H1 (cell line): ENCODE measurements at regions not wholly inside any gene's neighbourhood (a gene's known extent, or its start where the extent isn't known, plus 50 kb on each side); places are given as distances from the start of the nearest gene placed in this dataset.

ENCODE experiments used
- CTCF ChIA-PET: fragments of 300-600 bp; sonication (Branson Sonifier 250); formaldehyde crosslinking; loops from one replicate; lab custom pipeline; 2021; ENCODE audit not compliant: partially characterized antibody; lab: Charles Lee
- POLR2A ChIA-PET: fragments of 300-600 bp; sonication (Branson Sonifier 250); formaldehyde crosslinking; loops from one replicate; lab custom pipeline; 2021; ENCODE audit warnings: inconsistent platforms; ENCODE audit not compliant: partially characterized antibody; lab: Charles Lee
- DNase-seq, 2 experiments: peaks; one replicate each; pipeline versions ENCODE4 v3.0.0 to v3.0.0-alpha.2; 2010 to 2022; ENCODE audit warnings: low spot score in 2 of 2, low read depth in 1 of 2, mixed read lengths in 1 of 2
- FAIRE-seq: peaks from 2 replicates; lab custom pipeline; 2011; peaks lifted over from hg19 to GRCh38; lab: Jason Lieb, UNC
- H2AFZ ChIP-seq: 2 replicates; pipeline ENCODE4 v1.8.1; 2012; ENCODE audit warnings: low read length, inconsistent platforms
- H2AK5ac ChIP-seq: 2 replicates; pipeline ENCODE4 v1.6.1; 2013; ENCODE audit warnings: low read depth, low read length
- H2BK120ac ChIP-seq: replicated peaks from 2 replicates; pipeline ENCODE3; 2013; ENCODE audit warnings: low read depth, low read length, inconsistent platforms
- H2BK12ac ChIP-seq: 2 replicates; pipeline ENCODE4 v1.6.1; 2013; ENCODE audit warnings: low read depth, low read length
- H2BK15ac ChIP-seq: 2 replicates; pipeline ENCODE4 v1.6.1; 2013; ENCODE audit warnings: low read length
- H2BK20ac ChIP-seq: 2 replicates; pipeline ENCODE4 v1.6.1; 2013; ENCODE audit warnings: low read length
- H2BK5ac ChIP-seq: 2 replicates; pipeline ENCODE4 v1.6.1; 2013; ENCODE audit warnings: low read depth, low read length
- H3K14ac ChIP-seq: 2 replicates; pipeline ENCODE4 v1.6.1; 2013; ENCODE audit warnings: inconsistent platforms; ENCODE audit not compliant: insufficient read length
- H3K18ac ChIP-seq: 2 replicates; pipeline ENCODE4 v1.6.1; 2013; ENCODE audit warnings: low read length; ENCODE audit errors: extremely low read depth
- H3K23ac ChIP-seq: 2 replicates; pipeline ENCODE4 v1.6.1; 2013; ENCODE audit warnings: inconsistent platforms; ENCODE audit not compliant: insufficient read length
- H3K23me2 ChIP-seq: 2 replicates; pipeline ENCODE4 v1.6.1; 2013; ENCODE audit warnings: low read depth, low read length
- H3K27ac ChIP-seq: 2 replicates; pipeline ENCODE4 v1.6.1; 2011; ENCODE audit warnings: low read depth, low read length, inconsistent platforms
- H3K27me3 ChIP-seq, 4 experiments: replicated peaks in 1 of 4; 1 replicate in 1 of 4; 2 replicates in 3 of 4; pipeline versions ENCODE4 v1.6.1 to v1.8.1; 2011 to 2013; ENCODE audit warnings: low read length in 3 of 4, mild to moderate bottlenecking in 3 of 4, inconsistent platforms in 2 of 4, mixed read lengths in 2 of 4, moderate library complexity in 1 of 4; ENCODE audit not compliant: control insufficient read depth in 3 of 4, insufficient read depth in 3 of 4; ENCODE audit errors: extremely low read depth in 1 of 4
- H3K36me3 ChIP-seq, 4 experiments: 2 replicates each; pipeline versions ENCODE4 v1.6.1 to v1.8.1; 2011 to 2013; ENCODE audit warnings: mild to moderate bottlenecking in 4 of 4, low read length in 3 of 4, moderate library complexity in 2 of 4, control low read depth in 1 of 4, inconsistent platforms in 1 of 4; ENCODE audit not compliant: insufficient read depth in 4 of 4, control insufficient read depth in 2 of 4
- H3K4ac ChIP-seq: replicated peaks from 2 replicates; pipeline ENCODE3; 2013; ENCODE audit warnings: low read length, low read depth, mixed read lengths, inconsistent platforms; ENCODE audit not compliant: insufficient read length
- H3K4me1 ChIP-seq, 4 experiments: replicated peaks in 1 of 4; 1 replicate in 1 of 4; 2 replicates in 3 of 4; pipeline versions ENCODE4 v1.6.1 to v1.8.1; 2011 to 2013; ENCODE audit warnings: low read length in 3 of 4, inconsistent platforms in 2 of 4, mixed read lengths in 1 of 4; ENCODE audit not compliant: insufficient read depth in 4 of 4, control insufficient read depth in 3 of 4
- H3K4me2 ChIP-seq, 2 experiments: 2 replicates each; pipeline versions ENCODE4 v1.6.1 to v1.8.1; 2011 to 2013; ENCODE audit warnings: low read depth in 2 of 2, low read length in 2 of 2, control low read depth in 1 of 2, inconsistent platforms in 1 of 2, mild to moderate bottlenecking in 1 of 2; ENCODE audit not compliant: insufficient read depth in 1 of 2
- H3K4me3 ChIP-seq, 4 experiments: fragments of 200-600, 300-600 bp in 1 of 4; sonication (generic), shearing (Covaris generic), sonication (Bioruptor Twin) in 1 of 4; 2 replicates each; pipeline versions ENCODE4 v1.5.1 to v1.8.1; 2011 to 2016; ENCODE audit warnings: low read length in 4 of 4, low read depth in 3 of 4, control low read depth in 2 of 4, inconsistent platforms in 2 of 4, mild to moderate bottlenecking in 2 of 4, mixed read lengths in 1 of 4, moderate library complexity in 1 of 4; ENCODE audit not compliant: insufficient read depth in 2 of 4; ENCODE audit errors: extremely low read depth in 1 of 4
- H3K56ac ChIP-seq: replicated peaks from 2 replicates; pipeline ENCODE3; 2013; ENCODE audit warnings: low read depth, mild to moderate bottlenecking, mixed read lengths, low read length, inconsistent platforms; ENCODE audit not compliant: insufficient read length
- H3K79me1 ChIP-seq: 2 replicates; pipeline ENCODE4 v1.6.1; 2013; ENCODE audit warnings: low read depth, low read length, control low read depth
- H3K79me2 ChIP-seq, 2 experiments: 2 replicates each; pipeline versions ENCODE4 v1.6.1 to v1.8.1; 2012 to 2013; ENCODE audit warnings: low read length in 2 of 2, mild to moderate bottlenecking in 2 of 2, inconsistent platforms in 1 of 2; ENCODE audit not compliant: insufficient read depth in 2 of 2, control insufficient read depth in 1 of 2
- H3K9ac ChIP-seq, 4 experiments: replicated peaks in 1 of 4; 1 replicate in 1 of 4; 2 replicates in 3 of 4; pipeline versions ENCODE4 v1.6.1 to v1.8.1; 2011 to 2013; ENCODE audit warnings: low read depth in 3 of 4, low read length in 3 of 4, control low read depth in 2 of 4, mild to moderate bottlenecking in 2 of 4, moderate library complexity in 2 of 4, inconsistent platforms in 1 of 4; ENCODE audit errors: extremely low read depth in 1 of 4
- H3K9me3 ChIP-seq, 2 experiments: 2 replicates each; pipeline versions ENCODE4 v1.6.1 to v1.8.1; 2012 to 2013; ENCODE audit warnings: mild to moderate bottlenecking in 2 of 2, moderate library complexity in 2 of 2, control low read depth in 1 of 2, inconsistent platforms in 1 of 2, low read depth in 1 of 2, low read length in 1 of 2, mixed read lengths in 1 of 2; ENCODE audit not compliant: insufficient read depth in 2 of 2
- H4K20me1 ChIP-seq, 2 experiments: replicated peaks in 1 of 2; 2 replicates each; pipeline versions ENCODE3 to v1.8.1; 2011 to 2013; ENCODE audit warnings: inconsistent platforms in 2 of 2, low read length in 2 of 2, mild to moderate bottlenecking in 1 of 2; ENCODE audit not compliant: insufficient read depth in 2 of 2, control insufficient read depth in 1 of 2
- H4K5ac ChIP-seq: 2 replicates; pipeline ENCODE4 v1.6.1; 2013; ENCODE audit warnings: low read length, low read depth, mixed read lengths, inconsistent platforms; ENCODE audit not compliant: insufficient read length
- H4K8ac ChIP-seq: 2 replicates; pipeline ENCODE4 v1.8.0; 2013; ENCODE audit warnings: mild to moderate bottlenecking, moderate library complexity, low read length, inconsistent platforms; ENCODE audit not compliant: insufficient read depth; ENCODE audit errors: extremely low read depth
- H4K91ac ChIP-seq: replicated peaks from 2 replicates; pipeline ENCODE3; 2013; ENCODE audit warnings: low read length, mixed read lengths, inconsistent platforms; ENCODE audit not compliant: insufficient read length
- BACH1 ChIP-seq: IDR thresholded peaks from 2 replicates; pipeline ENCODE4 v1.6.1; 2012; ENCODE audit warnings: low read length, improper control_type of control experiment
- BCL11A ChIP-seq, 2 experiments: IDR thresholded peaks; one replicate each; pipeline ENCODE4 v1.6.1; 2011; ENCODE audit warnings: low read depth in 2 of 2, low read length in 2 of 2, mild to moderate bottlenecking in 2 of 2
- CTBP2 ChIP-seq: IDR thresholded peaks from 2 replicates; pipeline ENCODE4 v1.7.0; 2011; ENCODE audit warnings: borderline replicate concordance, mild to moderate bottlenecking, moderate library complexity, mixed read lengths, low read length; ENCODE audit not compliant: insufficient read depth, insufficient read length
- EGR1 ChIP-seq: IDR thresholded peaks from 2 replicates; pipeline ENCODE4 v1.6.1; 2011; ENCODE audit warnings: low read depth, low read length, borderline replicate concordance
- GTF2F1 ChIP-seq: IDR thresholded peaks from 2 replicates; pipeline ENCODE4 v1.6.1; 2012; ENCODE audit warnings: low read depth, low read length, improper control_type of control experiment, borderline replicate concordance
- JUN ChIP-seq: IDR thresholded peaks from 2 replicates; pipeline ENCODE4 v1.6.1; 2011; ENCODE audit warnings: low read depth, mild to moderate bottlenecking, improper control_type of control experiment, low read length
- KDM1A ChIP-seq: fragments of 200-600, 300-600 bp; sonication (generic); IDR thresholded peaks from 2 replicates; pipeline ENCODE4 v1.7.1; 2016; ENCODE audit warnings: mild to moderate bottlenecking, low read length, borderline replicate concordance
- NRF1 ChIP-seq: IDR thresholded peaks from 2 replicates; pipeline ENCODE4 v1.6.1; 2011; ENCODE audit warnings: mild to moderate bottlenecking, low read depth, low read length, improper control_type of control experiment
- POLR2A ChIP-seq, 2 experiments: IDR thresholded peaks; 1 replicate in 1 of 2; 2 replicates in 1 of 2; pipeline ENCODE4 v1.6.1; 2011; ENCODE audit warnings: low read depth in 2 of 2, low read length in 2 of 2, mild to moderate bottlenecking in 2 of 2; ENCODE audit errors: control extremely low read depth in 1 of 2
- POLR2AphosphoS5 ChIP-seq: IDR thresholded peaks from 2 replicates; pipeline ENCODE4 v1.6.1; 2011; ENCODE audit warnings: low read depth, low read length
- RXRA ChIP-seq: IDR thresholded peaks from 2 replicates; pipeline ENCODE4 v1.6.1; 2011; ENCODE audit warnings: low read depth, mild to moderate bottlenecking, low read length, moderate library complexity; ENCODE audit not compliant: insufficient read depth
- SP2 ChIP-seq: IDR thresholded peaks from 2 replicates; pipeline ENCODE4 v1.6.1; 2012; ENCODE audit warnings: mild to moderate bottlenecking, low read length, inconsistent platforms
- SP4 ChIP-seq: IDR thresholded peaks from 2 replicates; pipeline ENCODE4 v1.6.1; 2012; ENCODE audit warnings: low read length, inconsistent platforms
- SRF ChIP-seq: IDR thresholded peaks from 2 replicates; pipeline ENCODE4 v1.6.1; 2011; ENCODE audit warnings: mild to moderate bottlenecking, low read depth, low read length, moderate library complexity
- YY1 ChIP-seq: IDR thresholded peaks from 2 replicates; pipeline ENCODE4 v1.6.1; 2011; ENCODE audit warnings: low read depth, mild to moderate bottlenecking, low read length
- WGBS, 2 experiments: shearing (Covaris generic) in 1 of 2; methylation state at CpG; one replicate each; pipeline versions ENCODE4 v1.1.6 to v1.1.7; 2013 to 2015; ENCODE audit warnings: low lambda C conversion rate in 2 of 2, mixed read lengths in 2 of 2, inconsistent platforms in 1 of 2, low coverage in 1 of 2, missing lambda C conversion rate in 1 of 2; ENCODE audit not compliant: insufficient replicate concordance in 2 of 2, insufficient coverage in 1 of 2, insufficient read length in 1 of 2; ENCODE audit errors: extremely low coverage in 1 of 2, missing lambda C conversion rate in 1 of 2; 5-methylcytosine and 5-hydroxymethylcytosine counted together

DNA sequence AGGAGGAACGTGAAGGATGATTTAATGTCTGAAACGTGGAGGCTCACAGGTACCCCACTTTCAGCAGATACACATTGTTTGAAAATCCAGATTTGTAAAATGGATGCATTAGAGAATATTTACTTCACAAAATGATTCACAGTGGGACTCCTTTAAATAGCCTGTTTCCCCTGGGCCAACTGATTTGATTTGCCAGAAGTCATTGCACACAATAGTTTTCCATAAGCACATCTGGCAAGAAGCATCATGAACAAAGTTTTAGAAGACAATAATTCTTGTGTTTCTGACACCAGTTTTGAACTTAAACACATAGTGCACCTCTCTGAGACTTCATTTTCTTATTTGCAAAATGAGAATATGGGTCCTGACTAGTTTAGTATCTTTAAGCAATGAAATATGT is 451.4 kb upstream of the SLC14A2 start:
- Histone ChIP-seq H2AFZ (no peak overlapping the region), H3K9me3 (no peaks in the 10 kb centered on the region), H3K23ac (no peak overlapping the region), H2BK20ac (no peak overlapping the region), H3K79me1 (no peaks in the 10 kb centered on the region), H4K8ac (no peak overlapping the region), H3K14ac (no peak overlapping the region), H4K20me1 (no peaks in the 10 kb centered on the region), H3K79me2 (no peaks in the 10 kb centered on the region), H3K27me3 (no peaks in the 10 kb centered on the region), H3K56ac (no peak overlapping the region), H3K9ac (no peak overlapping the region), H2BK12ac (no peak overlapping the region), H4K91ac (no peak overlapping the region), H2BK5ac (no peak overlapping the region), H2AK5ac (no peak overlapping the region), H3K23me2 (no peaks in the 10 kb centered on the region), H3K4ac (no peak overlapping the region), H3K4me2 (no peak overlapping the region), H3K4me1 (no peaks in the 10 kb centered on the region), H3K18ac (no peak overlapping the region), H2BK120ac (no peak overlapping the region), H4K5ac (no peak overlapping the region), H3K27ac (no peak overlapping the region), H2BK15ac (no peak overlapping the region), H3K36me3 (no peaks in the 10 kb centered on the region), H3K4me3 (no peak overlapping the region)
- no peak for DNase-seq
- POLR2A ChIA-PET, result no interaction called here
- WGBS, 2 experiments, result 87% methylated on average over 2 of the region's 2 CpGs; no CpG with 5 or more reads in 1 of the 2 experiments
- FAIRE-seq, result no peak
- CTCF ChIA-PET, result interaction anchor here (1.4 kb wide), 1 partner anchor 349 kb away, joined by 3 read pairs; no protein-coding TSS in a partner anchor
- TF ChIP-seq BCL11A (IDR thresholded peaks at IDR 0.05; ENCODE audit: low read depth in 2 of 2, low read length in 2 of 2), result no peak
- no peak for TF ChIP-seq POLR2AphosphoS5
- no peak for TF ChIP-seq BACH1
- TF ChIP-seq NRF1, result no peak
- TF ChIP-seq JUN, result no peak
- no peak for TF ChIP-seq SP2
- no peak for TF ChIP-seq SRF
- TF ChIP-seq KDM1A, result no peak
- TF ChIP-seq RXRA, result no peak
- no peak for TF ChIP-seq SP4
- no peak for TF ChIP-seq YY1
- TF ChIP-seq GTF2F1, result no peak
- no peak for TF ChIP-seq EGR1
- no peak for TF ChIP-seq POLR2A (IDR thresholded peaks at IDR 0.05; ENCODE audit: control extremely low read depth in 1 of 2, low read depth in 2 of 2, low read length in 2 of 2)
- TF ChIP-seq CTBP2, result no peak
